ENCODE measurements at regions not wholly inside any gene's neighbourhood (a gene's known extent, or its start where the extent isn't known, plus 50 kb on each side); places are given as distances from the start of the nearest gene placed in this dataset.

- TF ChIP-seq CTCF (IDR thresholded peaks at IDR 0.05) (no peak), ATF6 (CRISPR knock-in tag; IDR thresholded peaks at IDR 0.05) (no peak), IRF2 (CRISPR knock-in tag; IDR thresholded peaks at IDR 0.05; ENCODE audit: borderline replicate concordance, low read depth) (no peak), AR (CRISPR knock-in tag; IDR thresholded peaks at IDR 0.05) (no peak), FOXP1 (CRISPR knock-in tag; IDR thresholded peaks at IDR 0.05; ENCODE audit: borderline replicate concordance) (no peak), MAX (CRISPR knock-in tag; IDR thresholded peaks at IDR 0.05) (no peak), NR1H2 (CRISPR knock-in tag; IDR thresholded peaks at IDR 0.05) (no peak), MLX (CRISPR knock-in tag; IDR thresholded peaks at IDR 0.05) (no peak), ZNF281 (CRISPR knock-in tag; IDR thresholded peaks at IDR 0.05) (no peak)
These were observed 490.7 kb upstream of the SULF2 start for GRCh38 chr20:48276021-48276342.
